Kidney (tissue), 13 donors: ENCODE measurements at regions not wholly inside any gene's neighbourhood (a gene's known extent, or its start where the extent isn't known, plus 50 kb on each side); places are given as distances from the start of the nearest gene placed in this dataset.

ENCODE experiments used
- DNase-seq, 5 donors: peaks; one replicate each; pipeline ENCODE4 v3.0.0-alpha.2; 2013 to 2020
- FAIRE-seq: peaks from 2 replicates; lab custom pipeline; 2012; peaks lifted over from hg19 to GRCh38; lab: Jason Lieb, UNC
- H3K27ac ChIP-seq, 2 donors: one replicate each; pipeline ENCODE4 v1.7.0; 2013; ENCODE audit warnings: low read depth in 2 of 2, low read length in 2 of 2, inconsistent platforms in 1 of 2
- H3K27me3 ChIP-seq: one replicate; pipeline ENCODE4 v1.7.1; 2013; ENCODE audit warnings: low read length, inconsistent platforms; ENCODE audit not compliant: control insufficient read depth, insufficient read depth
- H3K36me3 ChIP-seq, 3 donors: one replicate each; pipeline versions ENCODE4 v1.7.0 to v1.7.1; 2013; ENCODE audit warnings: low read length in 3 of 3, control low read depth in 1 of 3, inconsistent platforms in 1 of 3; ENCODE audit not compliant: insufficient read depth in 3 of 3, control insufficient read depth in 2 of 3
- H3K4me1 ChIP-seq, 3 donors: one replicate each; pipeline versions ENCODE4 v1.7.0 to v1.7.1; 2013; ENCODE audit warnings: low read length in 3 of 3, inconsistent platforms in 1 of 3, low read depth in 1 of 3; ENCODE audit not compliant: control insufficient read depth in 2 of 3, insufficient read depth in 2 of 3
- H3K4me3 ChIP-seq, 3 donors: one replicate each; pipeline versions ENCODE4 v1.7.0 to v1.8.1; 2013; ENCODE audit warnings: low read length in 3 of 3, control low read depth in 1 of 3, inconsistent platforms in 1 of 3
- H3K9ac ChIP-seq, 3 donors: one replicate each; pipeline versions ENCODE4 v1.7.0 to v1.7.1; 2013; ENCODE audit warnings: low read length in 3 of 3, control low read depth in 1 of 3, inconsistent platforms in 1 of 3
- H3K9me3 ChIP-seq, 3 donors: one replicate each; pipeline versions ENCODE4 v1.7.0 to v1.7.1; 2013; ENCODE audit warnings: low read length in 3 of 3, control low read depth in 1 of 3, inconsistent platforms in 1 of 3; ENCODE audit not compliant: control insufficient read depth in 2 of 3, insufficient read depth in 1 of 3
- CTCF ChIP-seq: IDR thresholded peaks from 3 replicates; pipeline ENCODE4 v1.5.1; 2012; ENCODE audit warnings: mild to moderate bottlenecking, moderate library complexity, borderline replicate concordance; ENCODE audit not compliant: insufficient read depth; ENCODE audit errors: extremely low read depth
- intact Hi-C: fragments of 100-400 bp; cut with DNase I; formaldehyde crosslinking; loops from one replicate; pipeline ENCODE4 v1.11.1; 2022
- donor health status: control.
- donor health status: control.
- donor health status: control.
- donor health status: control.
- donor health status: control.
- donor health status: DM: yes; HTN: yes; CAD: no.
- donor health status: Normal renal cell carcinoma (clear cell type).

- no peak overlapping the region for H3K27ac ChIP-seq
- no peak for FAIRE-seq
Measured at GRCh38 chr6:22056398-22056797, 240.4 kb downstream of the PRL start.

GRCh38 chr6:22057962-22058361 is 238.9 kb downstream of the PRL start:
- Histone ChIP-seq H3K4me3 (no peak overlapping the region), H3K36me3 (peaks cover 0 to 2% (median 0%) of the 10 kb centered on the region in 3 donors), H3K4me1 (no peaks in the 10 kb centered on the region), H3K9ac (no peak overlapping the region), H3K9me3 (no peaks in the 10 kb centered on the region), H3K27ac (no peak overlapping the region), H3K27me3 (no peaks in the 10 kb centered on the region)
- no peak for FAIRE-seq
- no peak for DNase-seq
- intact Hi-C loops, result no loop called here
- TF ChIP-seq CTCF, result no peak

More at GRCh38 chr6:22056398-22056797, 240.4 kb downstream of the PRL start:
- no peak for TF ChIP-seq CTCF
- Histone ChIP-seq H3K27me3 (no peaks in the 10 kb centered on the region), H3K9ac (no peak overlapping the region), H3K36me3 (peaks cover 0 to 2% (median 0%) of the 10 kb centered on the region in 3 donors), H3K4me3 (no peak overlapping the region), H3K9me3 (no peaks in the 10 kb centered on the region), H3K4me1 (no peaks in the 10 kb centered on the region)
- intact Hi-C loops, result no loop called here
- DNase-seq, result no peak

- no peaks in the 10 kb centered on the region for H3K27me3 ChIP-seq
- H3K27ac ChIP-seq, result no peak overlapping the region
- peaks cover 0 to 2% (median 0%) of the 10 kb centered on the region in 3 donors for H3K36me3 ChIP-seq
- DNase-seq (no peak), FAIRE-seq (no peak)
- intact Hi-C loops, result no loop called here
- no peak for TF ChIP-seq CTCF
- no peaks in the 10 kb centered on the region for H3K9me3 ChIP-seq
- H3K4me3 ChIP-seq, result no peak overlapping the region
- no peak overlapping the region for H3K9ac ChIP-seq
- no peaks in the 10 kb centered on the region for H3K4me1 ChIP-seq
Measured at GRCh38 chr6:22059126-22059525, 237.7 kb downstream of the PRL start.

- no peak overlapping the region for H3K4me3 ChIP-seq
- H3K27me3 ChIP-seq, result no peaks in the 10 kb centered on the region
- TF ChIP-seq CTCF, result no peak
- H3K4me1 ChIP-seq, result no peaks in the 10 kb centered on the region
- H3K9me3 ChIP-seq, result no peaks in the 10 kb centered on the region
- no peak for FAIRE-seq
- H3K27ac ChIP-seq, result no peak overlapping the region
- no peak overlapping the region for H3K9ac ChIP-seq
- intact Hi-C loops, result no loop called here
- no peak for DNase-seq
- H3K36me3 ChIP-seq, result peaks cover 0 to 2% (median 0%) of the 10 kb centered on the region in 3 donors
Measured at GRCh38 chr6:22059946-22060345, 236.9 kb downstream of the PRL start.
